CD4-positive, alpha-beta T cell (primary cell): ENCODE measurements at regions not wholly inside any gene's neighbourhood (a gene's known extent, or its start where the extent isn't known, plus 50 kb on each side); places are given as distances from the start of the nearest gene placed in this dataset.

Experiments
- ATAC-seq: fragments of 200-7000 bp; cut with Tn5 transposase; one replicate; pipeline ENCODE4 v1.10.0; 2022; ENCODE audit warnings: mild to moderate bottlenecking; ENCODE audit not compliant: poor library complexity
- CTCF ChIA-PET: fragments of 350-600 bp; sonication (Branson Sonifier 250); formaldehyde crosslinking; loops from one replicate; lab custom pipeline; 2021; ENCODE audit warnings: antibody characterized with exemption, inconsistent platforms; lab: Charles Lee
- POLR2A ChIA-PET: fragments of 350-600 bp; sonication (Branson Sonifier 250); formaldehyde crosslinking; loops from one replicate; lab custom pipeline; 2021; ENCODE audit warnings: antibody characterized with exemption, inconsistent platforms; lab: Charles Lee
- DNase-seq, 14 experiments: peaks; one replicate each; pipeline ENCODE4 v3.0.0-alpha.2; 2013 to 2020; ENCODE audit warnings: mixed read lengths in 2 of 14
- H3K27ac ChIP-seq, 2 donors: one replicate each; pipeline versions ENCODE4 v1.5.1 to v1.7.0; 2013; ENCODE audit warnings: low read length in 2 of 2, low read depth in 1 of 2, mild to moderate bottlenecking in 1 of 2
- H3K27me3 ChIP-seq, 2 experiments: 1 replicate in 1 of 2; 2 replicates in 1 of 2; pipeline versions ENCODE4 v1.6.1 to v1.7.0; 2013; ENCODE audit warnings: low read length in 2 of 2, control low read depth in 1 of 2, mild to moderate bottlenecking in 1 of 2, moderate library complexity in 1 of 2; ENCODE audit not compliant: insufficient read depth in 2 of 2, control insufficient read depth in 1 of 2
- H3K36me3 ChIP-seq: one replicate; pipeline ENCODE4 v1.6.1; 2013; ENCODE audit warnings: low read length, control low read depth; ENCODE audit not compliant: insufficient read depth
- H3K4me1 ChIP-seq: one replicate; pipeline ENCODE4 v1.6.1; 2013; ENCODE audit warnings: low read length, control low read depth; ENCODE audit not compliant: insufficient read depth
- H3K4me3 ChIP-seq: one replicate; pipeline ENCODE4 v1.5.1; 2013; ENCODE audit warnings: mild to moderate bottlenecking, low read length, moderate library complexity
- H3K9me3 ChIP-seq, 2 experiments: 1 replicate in 1 of 2; 2 replicates in 1 of 2; pipeline versions ENCODE4 v1.6.1 to v1.7.0; 2013; ENCODE audit warnings: low read length in 2 of 2, mild to moderate bottlenecking in 2 of 2, control low read depth in 1 of 2, moderate library complexity in 1 of 2; ENCODE audit not compliant: control insufficient read depth in 1 of 2, insufficient read depth in 1 of 2
- H3K27ac Mint-ChIP-seq: one replicate; pipeline ENCODE4 v1.8.0; 2020; ENCODE audit warnings: mixed read lengths
- H3K27me3 Mint-ChIP-seq: one replicate; pipeline ENCODE4 v1.8.0; 2021; ENCODE audit warnings: mixed read lengths
- H3K36me3 Mint-ChIP-seq: one replicate; pipeline ENCODE4 v1.8.0; 2021; ENCODE audit warnings: low read depth, mixed read lengths
- H3K4me1 Mint-ChIP-seq: one replicate; pipeline ENCODE4 v1.8.0; 2021; ENCODE audit warnings: low read depth, mixed read lengths
- H3K4me3 Mint-ChIP-seq: one replicate; pipeline ENCODE4 v1.8.0; 2020; ENCODE audit warnings: mild to moderate bottlenecking, mixed read lengths
- H3K9me3 Mint-ChIP-seq: one replicate; pipeline ENCODE4 v1.8.0; 2020; ENCODE audit warnings: mixed read lengths
- intact Hi-C, 2 experiments: fragments of 100-400 bp; cut with DNase I in 1 of 2; cut with micrococcal nuclease in 1 of 2; formaldehyde crosslinking; loops; one replicate each; pipeline versions ENCODE4 v1.15.1 to v1.9.0; 2023 to 2025; cut with DNase I, micrococcal nuclease
- TF ChIP-seq, protein P1 (sequence below): fragments of 200-600 bp; IDR thresholded peaks from one replicate; pipeline ENCODE4 v1.8.0; 2022; ENCODE audit warnings: antibody characterized with exemption, mild to moderate bottlenecking

DNA sequence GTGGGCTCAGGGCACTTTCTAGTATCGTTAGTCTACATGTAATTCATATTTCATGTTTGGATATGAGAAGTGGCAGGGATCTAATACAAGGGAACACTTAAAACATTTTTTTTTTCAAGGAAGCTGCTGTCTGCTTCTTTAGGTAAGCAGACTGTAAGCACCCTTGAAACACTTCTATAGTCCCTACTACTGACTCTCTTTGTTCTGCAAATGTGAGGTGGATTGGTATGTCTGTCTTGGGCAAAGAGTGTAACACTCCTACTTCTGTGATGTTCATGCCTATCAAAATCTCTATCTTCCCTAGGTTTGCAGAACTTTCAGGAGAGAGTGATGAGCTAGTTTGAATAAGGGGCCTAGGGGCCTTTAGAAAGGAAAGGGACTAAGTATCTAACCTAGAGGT lies 93.9 kb downstream of the ZNF330 start:
- intact Hi-C loops = no loop called here
- no peaks in the 10 kb centered on the region for H3K9me3 Mint-ChIP-seq
- DNase-seq (no peak), ATAC-seq (no peak)
- Histone ChIP-seq H3K27me3 (no peaks in the 10 kb centered on the region), H3K9me3 (no peaks in the 10 kb centered on the region), H3K36me3 (no peaks in the 10 kb centered on the region), H3K4me3 (no peak overlapping the region), H3K4me1 (no peaks in the 10 kb centered on the region), H3K27ac (no peak overlapping the region)
- POLR2A ChIA-PET = no interaction called here
- H3K27me3 Mint-ChIP-seq = no peaks in the 10 kb centered on the region
- CTCF ChIA-PET = no interaction called here
- TF ChIP-seq, protein P1, sequence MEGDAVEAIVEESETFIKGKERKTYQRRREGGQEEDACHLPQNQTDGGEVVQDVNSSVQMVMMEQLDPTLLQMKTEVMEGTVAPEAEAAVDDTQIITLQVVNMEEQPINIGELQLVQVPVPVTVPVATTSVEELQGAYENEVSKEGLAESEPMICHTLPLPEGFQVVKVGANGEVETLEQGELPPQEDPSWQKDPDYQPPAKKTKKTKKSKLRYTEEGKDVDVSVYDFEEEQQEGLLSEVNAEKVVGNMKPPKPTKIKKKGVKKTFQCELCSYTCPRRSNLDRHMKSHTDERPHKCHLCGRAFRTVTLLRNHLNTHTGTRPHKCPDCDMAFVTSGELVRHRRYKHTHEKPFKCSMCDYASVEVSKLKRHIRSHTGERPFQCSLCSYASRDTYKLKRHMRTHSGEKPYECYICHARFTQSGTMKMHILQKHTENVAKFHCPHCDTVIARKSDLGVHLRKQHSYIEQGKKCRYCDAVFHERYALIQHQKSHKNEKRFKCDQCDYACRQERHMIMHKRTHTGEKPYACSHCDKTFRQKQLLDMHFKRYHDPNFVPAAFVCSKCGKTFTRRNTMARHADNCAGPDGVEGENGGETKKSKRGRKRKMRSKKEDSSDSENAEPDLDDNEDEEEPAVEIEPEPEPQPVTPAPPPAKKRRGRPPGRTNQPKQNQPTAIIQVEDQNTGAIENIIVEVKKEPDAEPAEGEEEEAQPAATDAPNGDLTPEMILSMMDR = no peak
- H3K4me3 Mint-ChIP-seq = no peak overlapping the region
- H3K36me3 Mint-ChIP-seq = no peaks in the 10 kb centered on the region
- H3K4me1 Mint-ChIP-seq = no peaks in the 10 kb centered on the region
- H3K27ac Mint-ChIP-seq = no peak overlapping the region

DNA sequence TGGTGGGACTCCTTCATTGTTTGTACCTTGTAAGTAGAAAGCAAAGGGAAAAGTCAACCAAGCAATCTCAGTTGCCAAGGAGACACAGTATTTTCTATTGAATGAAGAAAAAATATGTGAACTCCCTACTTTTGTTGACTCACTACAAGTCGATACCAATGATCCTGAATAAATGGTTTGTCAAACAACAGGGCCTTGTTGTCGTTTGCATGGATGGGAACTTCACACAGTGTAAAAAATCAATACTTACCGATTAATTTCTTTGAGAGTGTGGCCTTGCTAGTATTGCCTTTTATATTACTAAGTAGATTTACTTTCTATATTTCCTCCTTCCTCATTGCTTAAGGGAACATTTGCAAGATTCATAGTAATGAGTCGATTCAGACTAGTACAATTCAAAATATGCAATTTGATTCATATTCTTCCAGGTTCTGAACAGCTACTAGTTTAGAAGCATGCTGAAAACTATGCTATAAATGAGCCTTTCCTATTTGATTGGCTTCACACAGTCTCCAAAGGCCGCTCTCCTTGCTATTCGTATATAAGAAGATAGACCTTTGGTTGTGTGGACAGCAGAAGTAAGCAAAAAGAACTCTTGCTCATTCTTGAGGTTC lies 108.0 kb downstream of the ZNF330 start:
- H3K27ac ChIP-seq = no peak overlapping the region
- H3K27me3 ChIP-seq = peaks cover 3 to 12% of the 10 kb centered on the region in 2 experiments
- Mint-ChIP-seq H3K4me1 (no peaks in the 10 kb centered on the region), H3K27me3 (peaks cover 27% of the 10 kb centered on the region), H3K4me3 (no peak overlapping the region), H3K9me3 (no peaks in the 10 kb centered on the region), H3K27ac (no peak overlapping the region), H3K36me3 (no peaks in the 10 kb centered on the region)
- ChIA-PET POLR2A (no interaction called here), CTCF (no interaction called here)
- H3K4me3 ChIP-seq = no peak overlapping the region
- H3K4me1 ChIP-seq = no peaks in the 10 kb centered on the region
- no peaks in the 10 kb centered on the region for H3K9me3 ChIP-seq
- TF ChIP-seq, protein P1 = no peak
- ATAC-seq = no peak
- no peaks in the 10 kb centered on the region for H3K36me3 ChIP-seq
- intact Hi-C loops = no loop called here
- DNase-seq = no peak

DNA sequence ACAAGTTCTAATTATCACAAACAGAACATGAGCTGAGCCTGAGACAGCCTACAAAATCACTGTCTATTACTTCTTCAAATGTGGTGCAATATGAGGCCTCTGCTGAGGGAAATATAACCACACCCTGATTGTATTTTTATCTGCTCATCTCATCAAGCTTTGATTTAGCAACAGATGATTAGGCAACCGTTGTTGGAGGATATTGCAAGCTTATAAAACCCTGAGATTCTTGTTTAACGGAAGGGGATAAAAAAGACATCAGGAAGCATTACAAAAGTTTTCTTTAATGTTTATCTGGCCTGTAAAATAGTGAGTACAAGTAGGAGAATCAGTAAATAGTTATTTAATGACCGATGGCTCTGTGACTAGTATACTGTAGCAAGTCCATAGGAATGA lies 108.5 kb downstream of the ZNF330 start:
- H3K4me1 Mint-ChIP-seq = no peaks in the 10 kb centered on the region
- no peaks in the 10 kb centered on the region for H3K9me3 ChIP-seq
- peaks cover 32% of the 10 kb centered on the region for H3K27me3 Mint-ChIP-seq
- DNase-seq (peak in 3 of 14 experiments; percentile 40 to 48 (median 43)), ATAC-seq (no peak)
- ChIA-PET CTCF (no interaction called here), POLR2A (interaction anchor here (0.6 kb wide), 1 partner anchor 62 kb away, joined by 3 read pairs; no protein-coding TSS in a partner anchor)
- H3K4me1 ChIP-seq = no peaks in the 10 kb centered on the region
- no peak overlapping the region for H3K27ac ChIP-seq
- TF ChIP-seq, protein P1 = no peak
- H3K9me3 Mint-ChIP-seq = no peaks in the 10 kb centered on the region
- H3K4me3 ChIP-seq = no peak overlapping the region
- H3K27me3 ChIP-seq = peaks cover 3 to 12% of the 10 kb centered on the region in 2 experiments
- no peaks in the 10 kb centered on the region for H3K36me3 ChIP-seq
- H3K36me3 Mint-ChIP-seq = no peaks in the 10 kb centered on the region
- intact Hi-C loops = no loop called here
- H3K4me3 Mint-ChIP-seq = no peak overlapping the region
- H3K27ac Mint-ChIP-seq = no peak overlapping the region
